Activated T-helper 2 cell treated with anti-CD3 and anti-CD28 coated beads, Interferon-gamma antibody, Interleukin-2, Interleukin-4, amounts not matched to agents 10 μg/mL and 5 μg/mL and 100 μg/mL, durations not matched to agents 14 hours and 24 hours and 36 hours (primary cell): ENCODE measurements at regions not wholly inside any gene's neighbourhood (a gene's known extent, or its start where the extent isn't known, plus 50 kb on each side); places are given as distances from the start of the nearest gene placed in this dataset.

Experiments used
- DNase-seq: peaks from one replicate; pipeline ENCODE4 v3.0.0; 2021; ENCODE audit warnings: low spot score
- H3K27ac Mint-ChIP-seq: one replicate; pipeline ENCODE4 v1.8.0; 2021; ENCODE audit warnings: mixed read lengths
- H3K27me3 Mint-ChIP-seq: one replicate; pipeline ENCODE4 v1.8.0; 2021; ENCODE audit warnings: low read depth, mixed read lengths
- H3K36me3 Mint-ChIP-seq: one replicate; pipeline ENCODE4 v1.8.0; 2021; ENCODE audit warnings: low read depth, mixed read lengths
- H3K4me1 Mint-ChIP-seq: one replicate; pipeline ENCODE4 v1.8.0; 2021; ENCODE audit warnings: low read depth, mixed read lengths
- H3K4me3 Mint-ChIP-seq: one replicate; pipeline ENCODE4 v1.8.0; 2021; ENCODE audit warnings: low read depth, mild to moderate bottlenecking, moderate library complexity, mixed read lengths
- H3K9me3 Mint-ChIP-seq: one replicate; pipeline ENCODE4 v1.8.0; 2021; ENCODE audit warnings: mixed read lengths
- intact Hi-C: fragments of 100-400 bp; cut with micrococcal nuclease; formaldehyde crosslinking; loops from one replicate; pipeline ENCODE4 v1.15.1; 2023

- H3K4me1 Mint-ChIP-seq = no peaks in the 10 kb centered on the region
- H3K36me3 Mint-ChIP-seq = no peaks in the 10 kb centered on the region
- no peak overlapping the region for H3K27ac Mint-ChIP-seq
- no peaks in the 10 kb centered on the region for H3K27me3 Mint-ChIP-seq
- no peaks in the 10 kb centered on the region for H3K9me3 Mint-ChIP-seq
- DNase-seq = no peak
- intact Hi-C loops = no loop called here
- no peak overlapping the region for H3K4me3 Mint-ChIP-seq
Measured at GRCh38 chr5:103624035-103624480, 61.5 kb upstream of the NUDT12 start.

- H3K4me1 Mint-ChIP-seq = no peaks in the 10 kb centered on the region
- H3K27ac Mint-ChIP-seq = no peak overlapping the region
- intact Hi-C loops = no loop called here
- no peak for DNase-seq
- H3K27me3 Mint-ChIP-seq = no peaks in the 10 kb centered on the region
- H3K4me3 Mint-ChIP-seq = no peak overlapping the region
- H3K36me3 Mint-ChIP-seq = no peaks in the 10 kb centered on the region
- no peaks in the 10 kb centered on the region for H3K9me3 Mint-ChIP-seq
Measured at GRCh38 chr5:103623425-103623824, 60.8 kb upstream of the NUDT12 start.

- intact Hi-C loops = no loop called here
- Mint-ChIP-seq H3K4me1 (no peaks in the 10 kb centered on the region), H3K9me3 (no peaks in the 10 kb centered on the region), H3K36me3 (no peaks in the 10 kb centered on the region), H3K27ac (no peak overlapping the region), H3K4me3 (no peak overlapping the region), H3K27me3 (no peaks in the 10 kb centered on the region)
- no peak for DNase-seq
Measured at GRCh38 chr5:103621548-103621930, 59.0 kb upstream of the NUDT12 start.

GRCh38 chr5:103620851-103621547 is 58.4 kb upstream of the NUDT12 start:
- no peaks in the 10 kb centered on the region for H3K27me3 Mint-ChIP-seq
- H3K4me3 Mint-ChIP-seq = no peak overlapping the region
- no peaks in the 10 kb centered on the region for H3K9me3 Mint-ChIP-seq
- H3K27ac Mint-ChIP-seq = no peak overlapping the region
- no peaks in the 10 kb centered on the region for H3K4me1 Mint-ChIP-seq
- DNase-seq = no peak
- H3K36me3 Mint-ChIP-seq = no peaks in the 10 kb centered on the region
- intact Hi-C loops = no loop called here

GRCh38 chr5:103617913-103618312 is 55.3 kb upstream of the NUDT12 start:
- no peaks in the 10 kb centered on the region for H3K36me3 Mint-ChIP-seq
- H3K4me3 Mint-ChIP-seq = no peak overlapping the region
- no peak overlapping the region for H3K27ac Mint-ChIP-seq
- no peaks in the 10 kb centered on the region for H3K9me3 Mint-ChIP-seq
- intact Hi-C loops = no loop called here
- no peak for DNase-seq
- H3K27me3 Mint-ChIP-seq = no peaks in the 10 kb centered on the region
- no peaks in the 10 kb centered on the region for H3K4me1 Mint-ChIP-seq

- Mint-ChIP-seq H3K27ac (no peak overlapping the region), H3K4me3 (no peak overlapping the region), H3K36me3 (no peaks in the 10 kb centered on the region), H3K9me3 (no peaks in the 10 kb centered on the region), H3K27me3 (no peaks in the 10 kb centered on the region), H3K4me1 (no peaks in the 10 kb centered on the region)
- no peak for DNase-seq
- intact Hi-C loops = no loop called here
Measured at GRCh38 chr5:103617090-103617489, 54.5 kb upstream of the NUDT12 start.

GRCh38 chr5:103612545-103612944 is 50.0 kb upstream of the NUDT12 start:
- Mint-ChIP-seq H3K27me3 (no peaks in the 10 kb centered on the region), H3K9me3 (no peaks in the 10 kb centered on the region), H3K27ac (no peak overlapping the region), H3K4me3 (no peak overlapping the region), H3K4me1 (no peaks in the 10 kb centered on the region), H3K36me3 (no peaks in the 10 kb centered on the region)
- DNase-seq = no peak
- intact Hi-C loops = no loop called here
